Spleen (tissue), 8 donors: ENCODE measurements at regions not wholly inside any gene's neighbourhood (a gene's known extent, or its start where the extent isn't known, plus 50 kb on each side); places are given as distances from the start of the nearest gene placed in this dataset.

Source experiments
- DNase-seq: peaks from one replicate; pipeline ENCODE4 v3.0.0-alpha.2; 2020
- H3K27ac ChIP-seq, 8 donors: fragments of 200-600 bp; sonication (generic) in 7 of 8; 1 replicate in 4 of 8; 2 replicates in 4 of 8; pipeline versions ENCODE4 v1.5.0 to v1.8.0; 2016 to 2021; ENCODE audit warnings: inconsistent platforms in 4 of 8, mild to moderate bottlenecking in 4 of 8, moderate library complexity in 1 of 8
- H3K27me3 ChIP-seq, 7 donors: fragments of 200-600 bp; sonication (generic) in 6 of 7; replicated peaks in 1 of 7; 1 replicate in 4 of 7; 2 replicates in 3 of 7; pipeline versions ENCODE4 v1.5.0 to v1.8.0; 2016 to 2021; ENCODE audit warnings: inconsistent platforms in 3 of 7, mild to moderate bottlenecking in 1 of 7
- H3K36me3 ChIP-seq, 6 donors: fragments of 200-600 bp; sonication (generic) in 5 of 6; 1 replicate in 4 of 6; 2 replicates in 2 of 6; pipeline versions ENCODE4 v1.5.0 to v1.8.0; 2016 to 2021; ENCODE audit warnings: inconsistent platforms in 2 of 6
- H3K4me1 ChIP-seq, 6 donors: fragments of 200-600 bp; sonication (generic) in 5 of 6; 1 replicate in 3 of 6; 2 replicates in 3 of 6; pipeline versions ENCODE4 v1.5.0 to v1.8.0; 2016 to 2021; ENCODE audit warnings: inconsistent platforms in 3 of 6
- H3K4me3 ChIP-seq, 8 donors: fragments of 200-600 bp; sonication (generic) in 7 of 8; 1 replicate in 4 of 8; 2 replicates in 4 of 8; pipeline versions ENCODE4 v1.5.0 to v1.8.0; 2016 to 2021; ENCODE audit warnings: inconsistent platforms in 4 of 8, mild to moderate bottlenecking in 4 of 8, moderate library complexity in 2 of 8
- H3K9me3 ChIP-seq, 8 donors: fragments of 200-600 bp; sonication (generic) in 7 of 8; 1 replicate in 4 of 8; 2 replicates in 4 of 8; pipeline versions ENCODE4 v1.5.0 to v1.8.0; 2016 to 2021; ENCODE audit warnings: inconsistent platforms in 4 of 8
- CTCF ChIP-seq, 11 experiments: fragments of 200-600 bp in 7 of 11; fragments of 450-650 bp in 4 of 11; sonication (generic) in 4 of 11; IDR thresholded peaks in 8 of 11; conservative IDR thresholded peaks in 3 of 11; 1 replicate in 7 of 11; 2 replicates in 4 of 11; pipeline versions ENCODE4 v1.4.0 to v1.8.0; 2016 to 2021; ENCODE audit warnings: antibody characterized with exemption in 11 of 11, inconsistent platforms in 4 of 11, mild to moderate bottlenecking in 1 of 11
- POLR2A ChIP-seq, 3 donors: fragments of 450-650 bp; IDR thresholded peaks; one replicate each; pipeline ENCODE4 v1.5.1; 2017; ENCODE audit warnings: antibody characterized with exemption in 3 of 3, mild to moderate bottlenecking in 1 of 3
- POLR2AphosphoS5 ChIP-seq, 3 donors: sonication (generic); formaldehyde crosslinking; IDR thresholded peaks; one replicate each; pipeline ENCODE4 v1.5.1; 2017; ENCODE audit warnings: antibody characterized with exemption in 3 of 3
- intact Hi-C: fragments of 100-400 bp; cut with DNase I; formaldehyde crosslinking; loops from one replicate; pipeline ENCODE4 v1.15.0; 2023; ENCODE audit warnings: low total_unique reads
- donor health status: DM: no; HTN: no; CAD: no; lungs with moderate emphysema.
- donor health status: DM: no; HTN: no; CAD: no.
- donor health status: DM: no; HTN: no; CAD: no.
- donor health status: DM: yes; HTN: yes; CAD: no.

DNA sequence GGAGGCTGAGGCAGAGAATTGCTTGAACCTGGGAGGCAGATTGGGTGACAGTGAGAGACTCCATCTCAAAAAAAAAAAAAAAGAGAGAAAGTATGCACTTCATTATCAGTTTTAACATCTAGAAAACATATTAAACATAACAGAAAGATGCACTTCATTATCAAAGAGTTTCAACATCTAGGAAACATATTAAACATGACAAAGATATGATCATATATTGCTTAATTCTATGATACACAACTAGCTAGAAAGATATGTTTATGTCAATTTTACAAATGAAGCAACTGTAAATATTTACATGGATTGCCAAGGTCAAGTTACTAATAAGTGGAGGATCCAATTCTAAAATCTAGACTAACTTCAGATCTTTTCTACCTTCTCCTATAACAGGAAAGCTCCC, 50.4 kb upstream of the CTSC start:
- intact Hi-C loops: no loop called here
- Histone ChIP-seq H3K4me3 (no peak overlapping the region), H3K9me3 (peaks cover 0 to 2% (median 0%) of the 10 kb centered on the region in 8 donors), H3K27me3 (no peaks in the 10 kb centered on the region), H3K27ac (no peak overlapping the region), H3K36me3 (no peaks in the 10 kb centered on the region), H3K4me1 (no peaks in the 10 kb centered on the region)
- no peak for DNase-seq
- TF ChIP-seq POLR2AphosphoS5 (IDR thresholded peaks at IDR 0.05): no peak
- no peak for TF ChIP-seq CTCF (IDR thresholded peaks at IDR 0.05 in 8 of 11, conservative IDR thresholded peaks at IDR 0.05 in 3 of 11)
- no peak for TF ChIP-seq POLR2A (IDR thresholded peaks at IDR 0.05)
